DND-41 (cell line): ENCODE measurements at regions not wholly inside any gene's neighbourhood (a gene's known extent, or its start where the extent isn't known, plus 50 kb on each side); places are given as distances from the start of the nearest gene placed in this dataset.

Experiments
- EZH2 ChIP-seq: IDR thresholded peaks from 3 replicates; pipeline ENCODE4 v1.6.1; 2012; ENCODE audit warnings: borderline replicate concordance, low read depth, mild to moderate bottlenecking, moderate library complexity, low read length, inconsistent platforms; ENCODE audit not compliant: severe bottlenecking
- TF ChIP-seq, protein P1 (sequence below): IDR thresholded peaks from 2 replicates; pipeline ENCODE4 v1.5.1; 2012; ENCODE audit warnings: borderline replicate concordance, low read length, moderate library complexity, mild to moderate bottlenecking; ENCODE audit not compliant: poor library complexity, severe bottlenecking; ENCODE audit errors: extremely low read depth

- TF ChIP-seq, protein P1, sequence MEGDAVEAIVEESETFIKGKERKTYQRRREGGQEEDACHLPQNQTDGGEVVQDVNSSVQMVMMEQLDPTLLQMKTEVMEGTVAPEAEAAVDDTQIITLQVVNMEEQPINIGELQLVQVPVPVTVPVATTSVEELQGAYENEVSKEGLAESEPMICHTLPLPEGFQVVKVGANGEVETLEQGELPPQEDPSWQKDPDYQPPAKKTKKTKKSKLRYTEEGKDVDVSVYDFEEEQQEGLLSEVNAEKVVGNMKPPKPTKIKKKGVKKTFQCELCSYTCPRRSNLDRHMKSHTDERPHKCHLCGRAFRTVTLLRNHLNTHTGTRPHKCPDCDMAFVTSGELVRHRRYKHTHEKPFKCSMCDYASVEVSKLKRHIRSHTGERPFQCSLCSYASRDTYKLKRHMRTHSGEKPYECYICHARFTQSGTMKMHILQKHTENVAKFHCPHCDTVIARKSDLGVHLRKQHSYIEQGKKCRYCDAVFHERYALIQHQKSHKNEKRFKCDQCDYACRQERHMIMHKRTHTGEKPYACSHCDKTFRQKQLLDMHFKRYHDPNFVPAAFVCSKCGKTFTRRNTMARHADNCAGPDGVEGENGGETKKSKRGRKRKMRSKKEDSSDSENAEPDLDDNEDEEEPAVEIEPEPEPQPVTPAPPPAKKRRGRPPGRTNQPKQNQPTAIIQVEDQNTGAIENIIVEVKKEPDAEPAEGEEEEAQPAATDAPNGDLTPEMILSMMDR, result no peak
- TF ChIP-seq EZH2, result no peak
Measured at GRCh38 chr1:232191560-232191959, 438.4 kb downstream of the SIPA1L2 start.
